ENCODE measurements at regions not wholly inside any gene's neighbourhood (a gene's known extent, or its start where the extent isn't known, plus 50 kb on each side); places are given as distances from the start of the nearest gene placed in this dataset.

GRCh38 chr9:117548556-117548955 is 133.7 kb upstream of the ASTN2 start:
- peaks cover 15% of the 10 kb centered on the region for H3K27me3 Mint-ChIP-seq (ENCODE audit: low read depth)
- no peak overlapping the region for H3K27ac Mint-ChIP-seq (ENCODE audit: unreplicated experiment)
- no peak overlapping the region for H3K4me3 Mint-ChIP-seq
- no peaks in the 10 kb centered on the region for H3K36me3 Mint-ChIP-seq (ENCODE audit: low read depth)
- peaks cover 27% of the 10 kb centered on the region for H3K4me1 Mint-ChIP-seq
- TF ChIP-seq CTCF (conservative IDR thresholded peaks at IDR 0.05) = no peak
- no peaks in the 10 kb centered on the region for H3K9me3 Mint-ChIP-seq
- DNase-seq (ENCODE audit: low read depth, low spot score) = no peak

GRCh38 chr9:117547904-117548303 is 133.0 kb upstream of the ASTN2 start:
- TF ChIP-seq CTCF (conservative IDR thresholded peaks at IDR 0.05) = no peak
- no peaks in the 10 kb centered on the region for H3K9me3 Mint-ChIP-seq
- DNase-seq (ENCODE audit: low read depth, low spot score) = no peak
- peaks cover 27% of the 10 kb centered on the region for H3K4me1 Mint-ChIP-seq
- H3K4me3 Mint-ChIP-seq = peak overlapping the region; percentile 5
- H3K27ac Mint-ChIP-seq (ENCODE audit: unreplicated experiment) = no peak overlapping the region
- peaks cover 17% of the 10 kb centered on the region for H3K27me3 Mint-ChIP-seq (ENCODE audit: low read depth)
- no peaks in the 10 kb centered on the region for H3K36me3 Mint-ChIP-seq (ENCODE audit: low read depth)

- no peaks in the 10 kb centered on the region for H3K9me3 Mint-ChIP-seq
- no peak for DNase-seq (ENCODE audit: low read depth, low spot score)
- peaks cover 27% of the 10 kb centered on the region for H3K4me1 Mint-ChIP-seq
- H3K4me3 Mint-ChIP-seq = peak overlapping the region; percentile 5
- H3K27ac Mint-ChIP-seq (ENCODE audit: unreplicated experiment) = no peak overlapping the region
- peaks cover 17% of the 10 kb centered on the region for H3K27me3 Mint-ChIP-seq (ENCODE audit: low read depth)
- H3K36me3 Mint-ChIP-seq (ENCODE audit: low read depth) = no peaks in the 10 kb centered on the region
- no peak for TF ChIP-seq CTCF (conservative IDR thresholded peaks at IDR 0.05)
Observed at GRCh38 chr9:117546894-117547678, 132.2 kb upstream of the ASTN2 start.

- H3K36me3 Mint-ChIP-seq (ENCODE audit: low read depth) = no peaks in the 10 kb centered on the region
- H3K4me3 Mint-ChIP-seq = no peak overlapping the region
- H3K27ac Mint-ChIP-seq (ENCODE audit: unreplicated experiment) = no peak overlapping the region
- no peaks in the 10 kb centered on the region for H3K9me3 Mint-ChIP-seq
- peaks cover 27% of the 10 kb centered on the region for H3K4me1 Mint-ChIP-seq
- no peak for DNase-seq (ENCODE audit: low read depth, low spot score)
- TF ChIP-seq CTCF (conservative IDR thresholded peaks at IDR 0.05) = no peak
- H3K27me3 Mint-ChIP-seq (ENCODE audit: low read depth) = peaks cover 17% of the 10 kb centered on the region
Observed at GRCh38 chr9:117545846-117546245, 131.0 kb upstream of the ASTN2 start.

- Mint-ChIP-seq H3K9me3 (no peaks in the 10 kb centered on the region), H3K27me3 (ENCODE audit: low read depth) (peaks cover 17% of the 10 kb centered on the region), H3K27ac (ENCODE audit: unreplicated experiment) (no peak overlapping the region), H3K4me1 (peaks cover 11% of the 10 kb centered on the region), H3K36me3 (ENCODE audit: low read depth) (no peaks in the 10 kb centered on the region), H3K4me3 (no peak overlapping the region)
- TF ChIP-seq CTCF (conservative IDR thresholded peaks at IDR 0.05) = no peak
- DNase-seq (ENCODE audit: low read depth, low spot score) = no peak
Observed at GRCh38 chr9:117543089-117543488, 128.2 kb upstream of the ASTN2 start.

All from neural crest cell (in vitro differentiated cells).